ENCODE measurements at regions not wholly inside any gene's neighbourhood (a gene's known extent, or its start where the extent isn't known, plus 50 kb on each side); places are given as distances from the start of the nearest gene placed in this dataset.
"Not testable (repeated sequence)": the region's sequence is repeated elsewhere in the genome, so short reads cannot be mapped to it uniquely, and the experiment has no call there.

DNA sequence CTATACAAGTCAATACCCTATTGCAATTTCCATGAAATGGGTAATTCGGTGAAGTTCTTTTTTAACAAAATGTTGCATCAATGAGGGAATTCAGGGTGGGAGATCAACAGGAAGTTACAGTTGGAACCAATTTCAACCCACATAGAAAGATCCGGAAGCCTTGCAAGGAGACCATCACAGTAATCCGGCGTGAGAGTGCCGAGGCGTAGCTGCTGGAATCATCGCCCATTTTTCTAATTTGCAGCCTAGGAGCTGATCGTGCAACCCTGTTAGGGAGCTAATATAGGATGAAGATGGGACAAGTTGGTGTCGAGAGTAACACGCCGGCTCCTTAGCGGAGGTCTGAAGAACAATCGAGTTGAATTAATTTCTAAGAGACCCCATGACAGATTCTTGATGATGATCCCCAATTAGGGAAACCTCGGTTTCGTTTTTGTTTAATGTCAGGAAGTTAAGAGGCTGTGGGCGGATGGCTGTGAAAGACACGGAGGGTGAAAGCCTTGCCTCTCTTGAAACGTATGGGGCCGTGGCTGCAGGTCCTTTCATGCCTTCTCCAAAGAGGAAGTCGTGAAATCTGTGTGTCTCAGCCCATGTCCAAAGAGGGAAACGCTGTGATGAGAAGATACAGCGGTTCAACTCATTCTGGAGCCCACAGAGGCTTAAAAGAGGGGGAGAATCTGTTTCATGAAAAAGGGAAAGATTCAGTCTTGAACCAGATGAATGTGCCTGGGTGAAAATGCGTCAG lies 51.2 kb upstream of the CARD11 start:
- DNase-seq (ENCODE audit: low spot score) = no peak

DNA sequence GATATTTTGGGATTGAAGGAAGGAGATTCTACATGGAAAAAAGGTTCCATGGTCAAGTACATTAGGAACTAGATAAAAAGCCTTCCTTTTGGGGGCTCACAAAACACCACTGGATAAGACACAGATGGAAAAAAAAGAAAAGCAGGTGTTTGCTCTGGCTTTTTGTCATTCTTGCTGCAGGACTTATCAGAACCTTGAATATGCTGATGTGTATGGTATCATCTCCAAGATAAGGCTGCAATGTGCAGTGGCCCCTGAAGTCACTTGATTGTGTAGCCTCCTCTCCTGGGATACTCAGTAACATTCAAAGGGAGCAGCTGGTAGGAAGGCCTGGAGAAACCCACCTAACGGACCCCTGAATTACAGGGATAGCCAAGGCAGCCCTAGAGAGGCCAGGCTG lies 54.1 kb upstream of the CARD11 start:
- no peak for DNase-seq (ENCODE audit: low spot score)

DNA sequence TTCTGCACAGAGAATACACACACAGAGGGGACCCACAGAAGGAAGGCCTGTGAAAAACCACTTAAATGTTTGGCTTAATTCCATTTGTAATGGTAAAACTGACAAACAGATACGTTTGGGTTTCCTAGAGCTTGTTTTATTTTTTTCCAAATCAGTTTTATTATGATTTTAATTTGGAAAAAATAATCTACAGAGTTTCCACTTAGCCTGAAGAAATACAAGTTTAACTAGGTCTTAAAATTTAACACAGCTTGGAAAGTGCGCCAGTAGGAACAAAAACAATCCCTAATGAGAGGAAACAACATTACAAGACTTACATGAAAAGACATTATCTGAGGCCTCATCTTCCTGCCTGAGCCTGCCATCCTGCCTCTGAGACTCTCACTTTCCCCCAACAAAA lies 58.5 kb upstream of the CARD11 start:
- DNase-seq (ENCODE audit: low spot score) = no peak

DNA sequence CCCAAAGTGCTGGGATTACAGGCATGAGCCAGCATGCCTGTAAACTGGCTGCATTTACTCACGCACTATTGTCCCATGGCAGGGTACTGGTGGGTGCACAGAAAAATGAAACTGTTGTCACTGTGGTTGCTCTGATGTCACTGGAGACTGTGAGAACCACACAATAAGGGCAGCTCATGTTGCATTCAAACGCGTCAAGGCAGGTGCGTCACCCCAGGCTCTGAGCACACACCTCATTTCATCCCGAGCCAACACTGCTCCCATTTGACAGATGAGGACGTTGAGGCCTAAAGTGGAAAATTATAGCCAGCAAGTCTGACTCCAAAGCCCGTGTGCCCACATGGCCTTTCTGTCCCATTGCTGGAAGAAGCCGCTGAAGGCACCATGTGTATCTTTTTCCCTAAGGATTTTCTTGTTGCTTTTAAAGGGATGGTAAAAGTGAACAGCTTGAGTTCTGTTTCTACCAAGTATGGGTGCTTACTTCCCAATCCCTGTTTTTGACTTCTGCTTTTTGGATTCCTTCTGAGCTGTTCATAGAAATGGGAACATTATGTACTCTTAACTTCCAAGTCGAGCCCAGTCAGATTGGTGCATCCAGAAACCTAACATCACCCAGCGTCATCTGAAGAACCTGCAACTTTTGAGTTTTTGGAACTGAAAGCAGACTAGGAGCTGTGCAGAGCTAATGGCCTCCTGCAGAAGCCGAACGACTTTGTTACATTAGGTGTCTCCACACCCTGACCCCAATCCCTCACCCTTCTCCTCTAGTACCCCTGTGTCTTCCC lies 60.1 kb upstream of the CARD11 start:
- DNase-seq (ENCODE audit: low spot score) = no peak

- DNase-seq (ENCODE audit: low spot score) = no peak
These were observed 62.2 kb upstream of the CARD11 start for GRCh38 chr7:3105856-3106255.

DNA sequence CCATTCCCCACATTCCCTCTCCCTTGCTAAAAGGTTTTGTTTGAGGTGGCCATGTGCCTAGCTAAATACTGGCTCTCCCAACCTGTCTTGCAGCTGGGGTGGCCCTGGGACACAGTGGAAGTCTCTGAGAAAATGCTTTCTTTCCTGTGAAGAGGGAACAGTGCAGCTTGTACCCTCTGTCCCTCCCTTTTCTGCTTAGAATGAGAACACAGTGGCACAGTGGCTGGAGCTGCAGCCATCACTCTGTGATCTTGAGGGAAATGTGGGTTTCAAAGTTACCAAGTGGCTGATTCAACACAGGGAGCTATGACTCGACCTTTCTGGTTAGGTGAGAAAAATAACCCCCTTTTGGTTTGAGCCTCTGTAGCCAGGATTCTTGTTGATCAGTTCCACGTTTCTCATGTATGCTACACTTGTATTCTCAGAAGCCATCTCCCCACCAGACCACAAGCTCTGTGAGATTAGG lies 62.7 kb upstream of the CARD11 start:
- DNase-seq (ENCODE audit: low spot score) = no peak

DNA sequence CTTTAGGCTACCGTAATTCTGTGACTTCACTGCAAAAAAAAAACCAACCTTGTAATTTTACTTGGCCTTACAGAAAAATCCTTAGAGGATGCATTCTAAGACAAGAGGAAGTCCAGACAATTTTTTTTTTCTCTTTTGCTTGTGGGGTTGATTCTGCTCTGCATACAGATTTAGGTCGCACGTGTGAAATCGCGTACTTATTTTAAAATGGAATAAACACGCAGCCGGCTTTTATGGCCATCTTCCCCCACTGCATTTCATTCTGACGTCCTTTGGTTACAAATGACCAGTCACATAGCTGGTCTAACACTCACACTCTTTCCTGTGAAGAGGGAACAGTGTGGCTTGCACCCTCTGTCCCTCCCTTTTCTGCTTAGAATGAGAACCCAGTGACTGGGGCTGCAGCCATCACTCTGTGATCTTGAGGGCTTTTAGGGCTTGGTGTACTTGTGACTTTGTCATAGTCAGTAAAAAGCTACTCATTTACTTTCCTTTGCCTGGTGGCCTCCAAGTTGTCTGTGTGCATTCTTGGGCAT lies 63.6 kb upstream of the CARD11 start:
- DNase-seq (ENCODE audit: low spot score) = no peak

DNA sequence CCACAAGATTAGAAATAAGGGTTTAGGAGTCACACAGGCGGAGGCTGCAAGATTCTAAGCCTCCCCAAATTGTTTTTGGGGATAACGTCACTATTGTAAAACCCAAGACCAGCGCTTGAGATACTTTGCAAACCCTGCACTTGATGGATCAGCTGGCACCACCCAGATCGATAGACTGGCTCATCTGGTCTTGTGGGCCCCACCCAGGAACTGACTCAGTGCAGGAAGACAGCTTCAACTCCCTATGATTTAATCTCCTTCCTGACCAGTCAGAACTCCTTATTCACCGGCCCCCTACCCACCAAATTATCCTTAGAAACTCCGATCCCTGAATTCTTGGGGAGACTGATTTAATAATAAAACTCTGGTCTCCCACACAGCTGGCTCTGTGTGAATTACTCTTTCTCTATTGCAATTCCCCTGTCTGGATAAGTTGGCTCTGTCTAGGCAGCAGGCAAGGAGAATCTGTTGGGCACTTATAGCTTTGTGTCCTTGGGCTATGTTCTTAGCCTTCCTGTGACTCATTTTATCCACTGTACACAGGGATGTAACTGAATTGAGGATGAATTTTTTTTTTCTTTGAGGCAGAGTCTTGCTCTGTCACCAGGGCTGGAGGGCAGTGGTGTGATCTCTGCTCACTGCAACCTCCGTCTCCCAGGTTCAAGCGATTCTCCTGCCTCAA lies 64.4 kb upstream of the CARD11 start:
- DNase-seq (ENCODE audit: low spot score) = no peak

- DNase-seq (ENCODE audit: low spot score) = no peak
These were observed 65.7 kb upstream of the CARD11 start for GRCh38 chr7:3109311-3109915.

GRCh38 chr7:3112479-3113134 lies 68.9 kb upstream of the CARD11 start:
- DNase-seq (ENCODE audit: low spot score) = no peak

GRCh38 chr7:3114917-3115316 lies 71.2 kb upstream of the CARD11 start:
- no peak for DNase-seq (ENCODE audit: low spot score)

- no peak for DNase-seq (ENCODE audit: low spot score)
These were observed 73.4 kb upstream of the CARD11 start for GRCh38 chr7:3117081-3117480.

DNA sequence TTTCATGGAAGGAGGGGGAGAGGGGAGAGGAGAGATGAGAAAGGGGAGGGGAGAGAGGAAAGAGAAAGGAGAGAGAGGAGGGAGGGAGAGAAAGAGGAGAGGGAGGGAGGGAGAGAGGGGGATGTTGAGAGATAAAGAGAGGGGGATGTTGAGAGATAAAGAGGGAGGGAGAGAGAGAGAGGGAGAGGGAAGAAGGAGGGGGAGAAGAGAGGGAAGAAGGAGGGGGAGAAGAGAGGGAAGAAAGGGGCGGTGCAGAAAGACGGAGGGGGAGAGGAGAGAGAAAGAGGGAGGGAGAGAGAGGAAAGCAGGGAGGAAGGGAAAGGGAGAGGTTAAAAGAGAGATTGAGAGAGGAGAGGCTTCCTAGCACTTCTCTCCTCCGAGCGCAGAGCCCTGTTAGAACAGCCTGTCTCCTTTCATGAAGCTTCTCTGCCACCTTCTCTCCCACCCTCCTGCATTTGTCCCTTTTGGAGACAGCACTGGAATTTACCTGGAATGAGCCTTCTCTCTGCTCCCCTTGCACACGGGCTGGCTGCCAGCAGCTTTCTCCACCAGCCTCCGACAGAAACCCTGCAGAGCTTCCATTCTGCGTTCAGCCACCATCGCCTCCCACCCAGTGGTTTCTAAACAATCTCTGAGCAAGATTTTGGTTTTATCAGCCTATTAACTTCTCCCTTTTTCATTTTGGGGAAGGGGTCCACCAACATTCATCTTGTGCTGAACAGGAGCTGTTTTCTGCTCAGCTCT lies 74.0 kb upstream of the CARD11 start:
- no peak for DNase-seq (ENCODE audit: low spot score)

DNA sequence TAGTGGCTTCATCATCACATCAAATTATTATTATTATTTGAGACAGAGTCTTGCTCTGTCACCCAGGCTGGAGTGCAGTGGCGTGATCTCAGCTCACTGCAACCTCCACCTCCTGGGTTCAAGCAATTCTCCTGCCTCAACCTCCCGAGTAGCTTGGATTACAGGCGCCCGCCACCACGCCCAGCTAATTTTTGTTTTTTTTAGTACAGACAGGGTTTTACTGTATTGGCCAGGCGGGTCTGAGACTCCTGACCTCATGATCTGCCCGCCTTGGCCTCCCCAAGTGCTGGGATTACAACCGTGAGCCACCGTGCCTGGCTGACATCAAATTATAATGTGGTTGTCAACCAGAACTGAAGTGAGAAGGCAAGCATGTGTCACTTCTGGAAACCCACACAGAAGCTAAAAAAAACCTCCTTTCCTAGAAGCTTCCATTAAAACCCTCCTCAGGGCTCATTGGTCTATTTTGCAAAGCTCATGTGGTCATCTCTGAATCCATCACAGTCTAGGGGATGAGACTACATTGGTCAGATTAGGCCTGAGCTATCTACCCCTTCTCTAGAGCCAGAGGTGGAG lies 75.8 kb upstream of the CARD11 start:
- DNase-seq (ENCODE audit: low spot score) = not testable (repeated sequence)

GRCh38 chr7:3119963-3120362 lies 76.3 kb upstream of the CARD11 start:
- DNase-seq (ENCODE audit: low spot score) = no peak

GRCh38 chr7:3120513-3120912 lies 76.8 kb upstream of the CARD11 start:
- DNase-seq (ENCODE audit: low spot score) = no peak

- no peak for DNase-seq (ENCODE audit: low spot score)
These were observed 85.3 kb upstream of the CARD11 start for GRCh38 chr7:3128857-3129490.

DNA sequence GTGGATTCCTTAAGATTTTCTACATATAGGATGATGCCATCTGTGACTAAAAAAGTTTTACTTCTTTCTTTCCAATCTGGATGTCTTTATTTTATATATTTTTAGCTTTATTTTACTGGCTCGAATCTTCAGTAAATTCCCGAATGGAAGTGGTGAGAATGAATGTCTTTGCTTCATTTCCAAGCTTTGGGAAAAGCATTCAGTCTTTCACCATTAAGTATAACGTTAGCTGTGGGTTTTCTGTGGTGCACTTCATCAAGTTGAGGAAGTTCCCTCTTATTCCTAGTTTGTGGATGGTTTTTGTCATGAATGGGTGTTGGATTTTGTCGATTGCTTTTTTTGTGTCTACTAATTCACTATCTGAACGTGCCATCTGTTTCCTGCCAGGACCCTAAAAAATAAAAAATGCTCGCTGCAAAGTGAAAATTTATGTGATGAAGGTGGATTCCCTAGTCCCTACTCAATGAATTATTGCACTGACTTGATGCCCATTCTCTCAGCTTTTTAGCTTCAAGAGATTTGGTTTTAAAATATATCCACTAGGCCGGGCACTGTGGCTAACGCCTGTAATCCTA lies 90.2 kb upstream of the CARD11 start:
- no peak for DNase-seq (ENCODE audit: low spot score)

DNA sequence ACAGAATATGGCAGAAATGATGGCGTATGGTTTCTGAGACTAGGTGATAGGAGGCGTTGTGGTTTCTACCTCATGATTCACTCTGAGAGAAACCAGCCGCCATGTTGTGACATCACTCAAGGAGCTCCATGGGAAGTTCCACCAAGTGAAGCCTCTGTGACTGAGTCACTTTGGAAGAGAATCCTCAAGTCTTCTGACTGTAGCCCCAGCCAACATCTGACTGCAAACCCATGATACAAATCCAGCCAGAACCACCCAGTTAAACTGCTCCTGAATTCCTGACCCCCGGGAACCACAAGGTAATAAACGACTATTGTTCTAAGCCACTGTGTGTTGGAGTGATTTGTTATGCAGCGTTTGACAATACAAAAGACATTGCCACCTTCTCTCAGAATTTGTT lies 91.1 kb upstream of the CARD11 start:
- DNase-seq (ENCODE audit: low spot score) = no peak

- DNase-seq (ENCODE audit: low spot score) = no peak
These were observed 92.0 kb upstream of the CARD11 start for GRCh38 chr7:3135626-3136025.
